Stimulated activated CD4-positive, alpha-beta T cell treated with anti-CD3 and anti-CD28 coated beads, Interleukin-2, amount 100 ng/mL, for 4 hours (primary cell): ENCODE measurements at regions not wholly inside any gene's neighbourhood (a gene's known extent, or its start where the extent isn't known, plus 50 kb on each side); places are given as distances from the start of the nearest gene placed in this dataset.

Experiments
- DNase-seq: peaks from one replicate; pipeline ENCODE4 v3.0.0-alpha.2; 2020; ENCODE audit warnings: low read depth

- DNase-seq, result no peak
Observed at GRCh38 chr3:127375151-127375930, 87.5 kb upstream of the PRR20G start.

- DNase-seq, result no peak
Observed at GRCh38 chr3:127374086-127375010, 86.5 kb upstream of the PRR20G start.

- no peak for DNase-seq
Observed at GRCh38 chr3:127373441-127374085, 85.7 kb upstream of the PRR20G start.

GRCh38 chr3:127371846-127372245, 84.0 kb upstream of the PRR20G start:
- DNase-seq, result no peak

GRCh38 chr3:127371334-127371733, 83.5 kb upstream of the PRR20G start:
- no peak for DNase-seq

GRCh38 chr3:127370906-127371305, 83.1 kb upstream of the PRR20G start:
- DNase-seq, result no peak

GRCh38 chr3:127369356-127369935, 81.6 kb upstream of the PRR20G start:
- no peak for DNase-seq

GRCh38 chr3:127368186-127369032, 80.6 kb upstream of the PRR20G start:
- no peak for DNase-seq

- no peak for DNase-seq
Observed at GRCh38 chr3:127367593-127367992, 79.7 kb upstream of the PRR20G start.

GRCh38 chr3:127366383-127366782, 78.5 kb upstream of the PRR20G start:
- DNase-seq, result no peak

- DNase-seq, result no peak
Observed at GRCh38 chr3:127365163-127365798, 77.4 kb upstream of the PRR20G start.

- DNase-seq, result no peak
Observed at GRCh38 chr3:127363891-127364290, 76.0 kb upstream of the PRR20G start.

- no peak for DNase-seq
Observed at GRCh38 chr3:127363171-127363570, 75.3 kb upstream of the PRR20G start.

- DNase-seq, result no peak
Observed at GRCh38 chr3:127360647-127361046, 72.8 kb upstream of the PRR20G start.

- no peak for DNase-seq
Observed at GRCh38 chr3:127358641-127359040, 70.8 kb upstream of the PRR20G start.

GRCh38 chr3:127356381-127356780, 68.5 kb upstream of the PRR20G start:
- no peak for DNase-seq

- DNase-seq, result no peak
Observed at GRCh38 chr3:127354761-127355160, 66.9 kb upstream of the PRR20G start.

GRCh38 chr3:127352612-127353011, 64.8 kb upstream of the PRR20G start:
- DNase-seq, result no peak

- no peak for DNase-seq
Observed at GRCh38 chr3:127351775-127352350, 64.0 kb upstream of the PRR20G start.

GRCh38 chr3:127351321-127351720, 63.5 kb upstream of the PRR20G start:
- DNase-seq, result no peak
